ENCODE measurements at regions not wholly inside any gene's neighbourhood (a gene's known extent, or its start where the extent isn't known, plus 50 kb on each side); places are given as distances from the start of the nearest gene placed in this dataset.

- Mint-ChIP-seq H3K36me3 (ENCODE audit: low read depth) (no peaks in the 10 kb centered on the region), H3K4me1 (ENCODE audit: low read depth) (no peaks in the 10 kb centered on the region), H3K4me3 (no peak overlapping the region), H3K27ac (no peak overlapping the region), H3K27me3 (ENCODE audit: insufficient read depth) (no peaks in the 10 kb centered on the region), H3K9me3 (no peaks in the 10 kb centered on the region)
- no peak for DNase-seq (ENCODE audit: low spot score)
- intact Hi-C loops (cut with micrococcal nuclease), result no loop called here
Observed at GRCh38 chr21:38177919-38178652, 78.7 kb upstream of the KCNJ15 start.

GRCh38 chr21:38178653-38179470, 77.9 kb upstream of the KCNJ15 start:
- Mint-ChIP-seq H3K27ac (no peak overlapping the region), H3K36me3 (ENCODE audit: low read depth) (no peaks in the 10 kb centered on the region), H3K4me3 (no peak overlapping the region), H3K4me1 (ENCODE audit: low read depth) (no peaks in the 10 kb centered on the region), H3K27me3 (ENCODE audit: insufficient read depth) (no peaks in the 10 kb centered on the region), H3K9me3 (no peaks in the 10 kb centered on the region)
- intact Hi-C loops (cut with micrococcal nuclease), result no loop called here
- no peak for DNase-seq (ENCODE audit: low spot score)

DNA sequence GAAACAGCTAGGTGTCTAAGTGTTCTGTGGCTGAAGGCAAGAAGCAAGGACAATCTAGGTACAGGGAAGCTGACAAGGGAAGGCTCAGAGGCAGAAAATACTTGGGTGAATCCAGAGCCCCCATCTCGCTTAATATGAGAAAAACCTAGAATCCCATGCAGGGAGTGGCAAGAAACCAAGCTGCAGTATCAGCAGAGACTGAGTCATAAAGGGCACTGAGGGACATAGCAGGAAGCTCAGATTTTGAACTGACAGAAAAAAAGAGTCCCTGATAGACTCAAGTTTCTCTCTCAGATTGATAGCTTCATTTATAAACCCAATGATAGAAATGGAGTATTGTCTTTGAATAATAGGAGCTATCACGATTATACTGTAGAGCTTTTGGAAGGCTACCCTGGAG, 77.3 kb upstream of the KCNJ15 start:
- intact Hi-C loops (cut with micrococcal nuclease), result no loop called here
- Mint-ChIP-seq H3K27ac (no peak overlapping the region), H3K4me3 (no peak overlapping the region), H3K4me1 (ENCODE audit: low read depth) (no peaks in the 10 kb centered on the region), H3K36me3 (ENCODE audit: low read depth) (no peaks in the 10 kb centered on the region), H3K9me3 (no peaks in the 10 kb centered on the region), H3K27me3 (ENCODE audit: insufficient read depth) (no peaks in the 10 kb centered on the region)
- DNase-seq (ENCODE audit: low spot score), result no peak

- Mint-ChIP-seq H3K9me3 (no peaks in the 10 kb centered on the region), H3K4me3 (no peak overlapping the region), H3K36me3 (ENCODE audit: low read depth) (no peaks in the 10 kb centered on the region), H3K27me3 (ENCODE audit: insufficient read depth) (no peaks in the 10 kb centered on the region), H3K27ac (no peak overlapping the region), H3K4me1 (ENCODE audit: low read depth) (no peaks in the 10 kb centered on the region)
- intact Hi-C loops (cut with micrococcal nuclease), result no loop called here
- DNase-seq (ENCODE audit: low spot score), result no peak
Observed at GRCh38 chr21:38181096-38181495, 75.7 kb upstream of the KCNJ15 start.

DNA sequence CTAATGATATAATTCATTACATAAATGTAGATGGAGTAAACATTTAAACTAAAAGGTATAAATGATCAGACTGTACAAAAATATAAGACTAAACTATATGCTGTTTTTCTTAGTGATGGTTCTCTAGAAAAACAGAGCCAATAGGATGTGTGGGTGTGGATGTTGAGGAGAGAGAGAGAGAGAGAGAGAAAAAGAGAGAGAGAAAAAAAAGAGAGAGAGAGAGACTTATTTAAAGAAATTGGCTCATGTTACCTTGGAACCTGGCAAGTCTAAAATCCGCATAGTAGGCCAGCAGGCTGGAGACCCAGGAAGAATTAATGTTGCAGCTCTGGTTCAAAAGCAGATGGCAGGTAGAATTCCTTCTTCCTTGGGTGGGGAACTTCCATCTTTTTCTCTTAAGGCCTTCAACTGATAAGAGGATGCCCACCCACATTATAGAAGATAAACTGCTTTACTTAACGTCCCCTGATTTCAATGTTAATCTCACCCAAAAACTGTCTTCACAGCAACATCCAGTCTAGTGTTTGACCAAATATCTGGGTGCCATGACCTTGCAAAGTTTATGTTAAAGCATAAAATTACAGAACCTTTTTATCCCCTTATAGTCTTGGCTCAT, 74.3 kb upstream of the KCNJ15 start:
- Mint-ChIP-seq H3K4me1 (ENCODE audit: low read depth) (no peaks in the 10 kb centered on the region), H3K36me3 (ENCODE audit: low read depth) (no peaks in the 10 kb centered on the region), H3K27ac (no peak overlapping the region), H3K27me3 (ENCODE audit: insufficient read depth) (peaks cover 4% of the 10 kb centered on the region), H3K9me3 (no peaks in the 10 kb centered on the region), H3K4me3 (no peak overlapping the region)
- intact Hi-C loops (cut with micrococcal nuclease), result no loop called here
- DNase-seq (ENCODE audit: low spot score), result no peak

DNA sequence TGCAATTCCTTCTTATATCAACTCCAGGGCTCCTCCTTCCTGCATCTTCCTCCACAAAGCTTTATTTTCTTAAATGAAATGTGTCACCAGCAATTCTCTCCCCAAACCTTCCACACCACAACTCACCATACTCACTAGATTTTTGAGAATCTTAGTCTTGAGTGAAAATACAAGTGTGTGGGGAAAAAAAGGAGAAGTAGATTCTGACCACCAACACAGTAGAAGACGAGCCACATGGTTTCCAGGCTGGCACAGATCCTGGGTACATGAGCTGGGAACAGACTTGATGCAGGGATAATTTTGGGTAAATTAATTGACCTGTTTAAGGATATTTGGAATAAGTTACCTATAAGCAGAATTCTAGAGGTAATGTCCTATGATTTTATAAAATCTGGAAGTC, 72.8 kb upstream of the KCNJ15 start:
- no peaks in the 10 kb centered on the region for H3K36me3 Mint-ChIP-seq (ENCODE audit: low read depth)
- no peak overlapping the region for H3K4me3 Mint-ChIP-seq
- H3K27ac Mint-ChIP-seq, result no peak overlapping the region
- intact Hi-C loops (cut with micrococcal nuclease), result no loop called here
- peaks cover 4% of the 10 kb centered on the region for H3K27me3 Mint-ChIP-seq (ENCODE audit: insufficient read depth)
- H3K4me1 Mint-ChIP-seq (ENCODE audit: low read depth), result no peaks in the 10 kb centered on the region
- DNase-seq (ENCODE audit: low spot score), result no peak
- H3K9me3 Mint-ChIP-seq, result no peaks in the 10 kb centered on the region

DNA sequence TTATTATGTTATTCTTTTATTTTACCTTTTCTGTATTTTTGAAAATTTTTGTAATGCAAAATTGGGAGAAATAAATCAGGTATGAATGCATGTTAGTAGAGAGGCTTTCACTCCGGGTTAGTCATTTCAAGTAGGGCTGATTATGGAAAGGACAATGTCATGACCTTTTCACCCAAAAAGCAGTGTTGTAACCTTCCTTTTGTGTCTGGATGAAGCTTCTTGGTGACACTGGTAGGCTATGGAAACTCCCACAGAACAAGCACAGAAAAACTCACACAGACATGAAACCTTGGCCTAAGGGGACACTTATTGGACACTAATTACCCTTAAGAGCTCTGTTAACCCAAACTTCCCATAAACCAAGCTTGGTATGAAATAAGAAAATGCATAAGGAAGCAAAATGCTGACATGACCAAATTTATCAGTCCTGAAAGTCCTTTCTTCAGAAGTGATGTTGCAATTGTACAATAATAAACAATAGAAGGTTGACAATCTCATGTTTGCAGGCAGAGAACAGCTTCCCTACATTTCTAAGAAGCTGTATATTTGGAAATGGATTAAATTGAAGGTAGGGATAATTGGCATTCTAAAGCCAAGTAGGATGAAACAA, 70.0 kb upstream of the KCNJ15 start:
- Mint-ChIP-seq H3K4me3 (no peak overlapping the region), H3K9me3 (no peaks in the 10 kb centered on the region), H3K36me3 (ENCODE audit: low read depth) (no peaks in the 10 kb centered on the region), H3K27ac (no peak overlapping the region), H3K27me3 (ENCODE audit: insufficient read depth) (peaks cover 4% of the 10 kb centered on the region), H3K4me1 (ENCODE audit: low read depth) (no peaks in the 10 kb centered on the region)
- DNase-seq (ENCODE audit: low spot score), result no peak
- intact Hi-C loops (cut with micrococcal nuclease), result no loop called here

- Mint-ChIP-seq H3K4me3 (no peak overlapping the region), H3K36me3 (ENCODE audit: low read depth) (no peaks in the 10 kb centered on the region), H3K9me3 (no peaks in the 10 kb centered on the region), H3K4me1 (ENCODE audit: low read depth) (no peaks in the 10 kb centered on the region), H3K27ac (no peak overlapping the region), H3K27me3 (ENCODE audit: insufficient read depth) (peaks cover 4% of the 10 kb centered on the region)
- intact Hi-C loops (cut with micrococcal nuclease), result no loop called here
- DNase-seq (ENCODE audit: low spot score), result no peak
Observed at GRCh38 chr21:38188037-38188436, 68.8 kb upstream of the KCNJ15 start.

- Mint-ChIP-seq H3K9me3 (no peaks in the 10 kb centered on the region), H3K36me3 (ENCODE audit: low read depth) (no peaks in the 10 kb centered on the region), H3K27ac (no peak overlapping the region), H3K4me3 (no peak overlapping the region), H3K27me3 (ENCODE audit: insufficient read depth) (peaks cover 7% of the 10 kb centered on the region), H3K4me1 (ENCODE audit: low read depth) (no peaks in the 10 kb centered on the region)
- no peak for DNase-seq (ENCODE audit: low spot score)
- intact Hi-C loops (cut with micrococcal nuclease), result no loop called here
Observed at GRCh38 chr21:38196036-38196435, 60.8 kb upstream of the KCNJ15 start.

GRCh38 chr21:38202811-38203210, 54.0 kb upstream of the KCNJ15 start:
- no peak for DNase-seq (ENCODE audit: low spot score)
- H3K27ac Mint-ChIP-seq, result no peak overlapping the region
- intact Hi-C loops (cut with micrococcal nuclease), result no loop called here
- H3K9me3 Mint-ChIP-seq, result no peaks in the 10 kb centered on the region
- H3K4me3 Mint-ChIP-seq, result no peak overlapping the region
- H3K36me3 Mint-ChIP-seq (ENCODE audit: low read depth), result no peaks in the 10 kb centered on the region
- peaks cover 7% of the 10 kb centered on the region for H3K27me3 Mint-ChIP-seq (ENCODE audit: insufficient read depth)
- no peaks in the 10 kb centered on the region for H3K4me1 Mint-ChIP-seq (ENCODE audit: low read depth)

- intact Hi-C loops (cut with micrococcal nuclease), result no loop called here
- no peak for DNase-seq (ENCODE audit: low spot score)
- Mint-ChIP-seq H3K9me3 (no peaks in the 10 kb centered on the region), H3K4me1 (ENCODE audit: low read depth) (no peaks in the 10 kb centered on the region), H3K27me3 (ENCODE audit: insufficient read depth) (peaks cover 8% of the 10 kb centered on the region), H3K27ac (no peak overlapping the region), H3K4me3 (no peak overlapping the region), H3K36me3 (ENCODE audit: low read depth) (no peaks in the 10 kb centered on the region)
Observed at GRCh38 chr21:38203229-38203628, 53.6 kb upstream of the KCNJ15 start.

GRCh38 chr21:38205940-38206339, 50.9 kb upstream of the KCNJ15 start:
- Mint-ChIP-seq H3K27me3 (ENCODE audit: insufficient read depth) (peaks cover 11% of the 10 kb centered on the region), H3K4me1 (ENCODE audit: low read depth) (no peaks in the 10 kb centered on the region), H3K36me3 (ENCODE audit: low read depth) (no peaks in the 10 kb centered on the region), H3K9me3 (no peaks in the 10 kb centered on the region), H3K4me3 (no peak overlapping the region), H3K27ac (no peak overlapping the region)
- intact Hi-C loops (cut with micrococcal nuclease), result no loop called here
- no peak for DNase-seq (ENCODE audit: low spot score)

- intact Hi-C loops (cut with micrococcal nuclease), result no loop called here
- H3K4me3 Mint-ChIP-seq, result no peak overlapping the region
- H3K9me3 Mint-ChIP-seq, result no peaks in the 10 kb centered on the region
- no peaks in the 10 kb centered on the region for H3K36me3 Mint-ChIP-seq (ENCODE audit: low read depth)
- no peak for DNase-seq (ENCODE audit: low spot score)
- H3K4me1 Mint-ChIP-seq (ENCODE audit: low read depth), result no peaks in the 10 kb centered on the region
- peaks cover 10% of the 10 kb centered on the region for H3K27me3 Mint-ChIP-seq (ENCODE audit: insufficient read depth)
- H3K27ac Mint-ChIP-seq, result no peak overlapping the region
Observed at GRCh38 chr21:38206646-38207045, 50.1 kb upstream of the KCNJ15 start.

Measured in activated T-helper 1 cell treated with anti-CD3 and anti-CD28 coated beads, Interleukin-12 subunit alpha, Interleukin-12 subunit beta, Interleukin-2, Interleukin-4 antibody, amounts not matched to agents 30 ng/mL and 10 ng/mL and 1 ng/mL, durations not matched to agents 14 hours and 24 hours and 36 hours (primary cell).